Suprapubic skin (tissue), 3 donors: ENCODE measurements at regions not wholly inside any gene's neighbourhood (a gene's known extent, or its start where the extent isn't known, plus 50 kb on each side); places are given as distances from the start of the nearest gene placed in this dataset.
"Not testable (repeated sequence)": the region's sequence is repeated elsewhere in the genome, so short reads cannot be mapped to it uniquely, and the experiment has no call there.

Source experiments
- POLR2A ChIP-seq, 2 donors: fragments of 450-650 bp; IDR thresholded peaks; one replicate each; pipeline ENCODE4 v1.6.1; 2017; ENCODE audit warnings: antibody characterized with exemption in 2 of 2, mild to moderate bottlenecking in 2 of 2, moderate library complexity in 2 of 2
- TF ChIP-seq, protein P1 (sequence below), 2 donors: fragments of 200-600 bp in 1 of 2; fragments of 450-650 bp in 1 of 2; sonication (generic) in 1 of 2; IDR thresholded peaks; one replicate each; pipeline ENCODE4 v1.5.1; 2016 to 2019; ENCODE audit warnings: antibody characterized with exemption in 2 of 2, mild to moderate bottlenecking in 1 of 2, moderate library complexity in 1 of 2

- not testable (repeated sequence) for TF ChIP-seq POLR2A (IDR thresholded peaks at IDR 0.05)
- TF ChIP-seq, protein P1, sequence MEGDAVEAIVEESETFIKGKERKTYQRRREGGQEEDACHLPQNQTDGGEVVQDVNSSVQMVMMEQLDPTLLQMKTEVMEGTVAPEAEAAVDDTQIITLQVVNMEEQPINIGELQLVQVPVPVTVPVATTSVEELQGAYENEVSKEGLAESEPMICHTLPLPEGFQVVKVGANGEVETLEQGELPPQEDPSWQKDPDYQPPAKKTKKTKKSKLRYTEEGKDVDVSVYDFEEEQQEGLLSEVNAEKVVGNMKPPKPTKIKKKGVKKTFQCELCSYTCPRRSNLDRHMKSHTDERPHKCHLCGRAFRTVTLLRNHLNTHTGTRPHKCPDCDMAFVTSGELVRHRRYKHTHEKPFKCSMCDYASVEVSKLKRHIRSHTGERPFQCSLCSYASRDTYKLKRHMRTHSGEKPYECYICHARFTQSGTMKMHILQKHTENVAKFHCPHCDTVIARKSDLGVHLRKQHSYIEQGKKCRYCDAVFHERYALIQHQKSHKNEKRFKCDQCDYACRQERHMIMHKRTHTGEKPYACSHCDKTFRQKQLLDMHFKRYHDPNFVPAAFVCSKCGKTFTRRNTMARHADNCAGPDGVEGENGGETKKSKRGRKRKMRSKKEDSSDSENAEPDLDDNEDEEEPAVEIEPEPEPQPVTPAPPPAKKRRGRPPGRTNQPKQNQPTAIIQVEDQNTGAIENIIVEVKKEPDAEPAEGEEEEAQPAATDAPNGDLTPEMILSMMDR (IDR thresholded peaks at IDR 0.05): not testable (repeated sequence)
Measured at GRCh38 chr16:21389860-21390259, 111.8 kb upstream of the CRYM start.
